GM12873 (cell line): ENCODE measurements at regions not wholly inside any gene's neighbourhood (a gene's known extent, or its start where the extent isn't known, plus 50 kb on each side); places are given as distances from the start of the nearest gene placed in this dataset.

Experiments used
- TF ChIP-seq, protein P1 (sequence below): IDR thresholded peaks from 2 replicates; pipeline ENCODE4 v1.5.1; 2012; ENCODE audit warnings: low read depth, mild to moderate bottlenecking, moderate library complexity, low read length, control low read depth; ENCODE audit not compliant: insufficient read depth; ENCODE audit errors: missing control alignments

DNA sequence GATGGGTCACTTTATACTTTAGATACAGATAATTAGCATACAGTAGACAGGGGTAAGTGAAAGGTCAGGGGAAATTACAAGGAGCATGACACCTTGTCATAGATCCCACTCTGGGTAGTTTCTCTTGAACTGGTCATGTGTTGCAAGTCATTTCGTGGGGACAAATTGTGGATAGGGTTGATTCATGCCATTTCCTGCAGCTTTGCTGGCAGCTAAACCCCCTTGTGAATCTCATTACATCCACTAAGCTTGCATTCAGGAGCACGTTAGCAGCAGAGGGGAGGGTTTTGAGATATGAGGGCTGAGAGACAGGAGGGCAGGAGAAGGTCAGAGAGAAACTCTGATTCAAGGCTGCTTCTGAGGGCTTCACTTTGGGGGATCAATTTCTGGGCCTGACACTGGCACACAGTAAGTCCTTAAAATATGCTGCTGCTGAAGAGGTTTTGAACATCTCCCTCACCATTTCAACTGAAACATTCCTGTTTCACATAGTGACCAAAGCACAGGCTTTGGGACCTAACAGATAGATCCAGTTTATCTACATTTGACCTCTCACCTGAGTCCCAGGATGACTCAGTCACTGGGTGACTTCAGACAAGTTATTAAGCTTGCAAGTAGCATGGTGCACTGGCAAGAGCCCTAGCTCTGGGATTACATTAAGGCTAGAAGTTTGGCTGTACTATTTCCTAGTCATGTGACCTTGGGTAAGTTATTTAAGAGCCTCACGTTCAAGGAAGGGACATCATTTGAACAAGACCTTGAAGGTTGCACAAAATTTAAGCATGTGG, 206.0 kb upstream of the USP24 start:
- TF ChIP-seq, protein P1, sequence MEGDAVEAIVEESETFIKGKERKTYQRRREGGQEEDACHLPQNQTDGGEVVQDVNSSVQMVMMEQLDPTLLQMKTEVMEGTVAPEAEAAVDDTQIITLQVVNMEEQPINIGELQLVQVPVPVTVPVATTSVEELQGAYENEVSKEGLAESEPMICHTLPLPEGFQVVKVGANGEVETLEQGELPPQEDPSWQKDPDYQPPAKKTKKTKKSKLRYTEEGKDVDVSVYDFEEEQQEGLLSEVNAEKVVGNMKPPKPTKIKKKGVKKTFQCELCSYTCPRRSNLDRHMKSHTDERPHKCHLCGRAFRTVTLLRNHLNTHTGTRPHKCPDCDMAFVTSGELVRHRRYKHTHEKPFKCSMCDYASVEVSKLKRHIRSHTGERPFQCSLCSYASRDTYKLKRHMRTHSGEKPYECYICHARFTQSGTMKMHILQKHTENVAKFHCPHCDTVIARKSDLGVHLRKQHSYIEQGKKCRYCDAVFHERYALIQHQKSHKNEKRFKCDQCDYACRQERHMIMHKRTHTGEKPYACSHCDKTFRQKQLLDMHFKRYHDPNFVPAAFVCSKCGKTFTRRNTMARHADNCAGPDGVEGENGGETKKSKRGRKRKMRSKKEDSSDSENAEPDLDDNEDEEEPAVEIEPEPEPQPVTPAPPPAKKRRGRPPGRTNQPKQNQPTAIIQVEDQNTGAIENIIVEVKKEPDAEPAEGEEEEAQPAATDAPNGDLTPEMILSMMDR, result no peak

DNA sequence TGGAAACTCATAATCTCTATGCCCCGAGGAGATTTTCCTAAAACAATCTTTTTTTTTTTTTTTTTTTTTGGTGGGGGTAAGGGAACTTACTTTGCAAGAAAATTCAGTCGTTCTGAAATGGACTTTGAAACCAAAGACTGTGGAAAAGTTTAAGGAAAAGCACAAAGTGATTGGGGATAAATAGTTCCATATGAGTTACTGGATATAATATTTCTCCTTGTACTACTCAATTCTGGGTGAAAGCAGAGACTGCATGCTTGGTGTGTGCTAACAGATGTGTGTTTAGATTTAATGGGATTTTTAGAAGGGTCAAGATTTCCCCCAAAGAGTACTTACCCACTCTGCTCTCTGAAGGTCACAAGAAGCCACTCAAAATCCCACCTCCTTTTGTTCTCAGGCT, 204.9 kb upstream of the USP24 start:
- TF ChIP-seq, protein P1, result no peak

GRCh38 chr1:55418208-55419000, 203.2 kb upstream of the USP24 start:
- TF ChIP-seq, protein P1, result no peak

- TF ChIP-seq, protein P1, result no peak
These were observed 201.1 kb upstream of the USP24 start for GRCh38 chr1:55416164-55416842.

- TF ChIP-seq, protein P1, result no peak
These were observed 198.1 kb upstream of the USP24 start for GRCh38 chr1:55413286-55413685.

DNA sequence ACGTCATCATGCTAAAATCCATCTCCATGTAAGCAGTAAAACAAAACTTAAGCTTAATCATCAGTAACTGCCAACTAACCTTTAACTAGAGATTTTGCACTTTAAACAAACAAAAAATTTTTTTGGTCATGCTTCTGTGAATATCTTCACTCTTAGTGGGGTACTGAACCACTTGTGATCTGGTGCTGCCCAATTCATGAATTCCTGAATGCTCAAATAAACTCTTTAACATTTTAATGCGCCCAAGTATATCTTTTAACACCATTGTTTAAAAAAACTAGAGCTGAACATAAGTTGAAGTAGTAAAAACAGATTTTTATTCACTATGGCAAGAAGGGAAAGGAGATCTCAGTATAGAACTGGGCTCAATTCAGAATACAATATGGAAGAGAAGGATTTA, 196.9 kb upstream of the USP24 start:
- TF ChIP-seq, protein P1, result no peak

DNA sequence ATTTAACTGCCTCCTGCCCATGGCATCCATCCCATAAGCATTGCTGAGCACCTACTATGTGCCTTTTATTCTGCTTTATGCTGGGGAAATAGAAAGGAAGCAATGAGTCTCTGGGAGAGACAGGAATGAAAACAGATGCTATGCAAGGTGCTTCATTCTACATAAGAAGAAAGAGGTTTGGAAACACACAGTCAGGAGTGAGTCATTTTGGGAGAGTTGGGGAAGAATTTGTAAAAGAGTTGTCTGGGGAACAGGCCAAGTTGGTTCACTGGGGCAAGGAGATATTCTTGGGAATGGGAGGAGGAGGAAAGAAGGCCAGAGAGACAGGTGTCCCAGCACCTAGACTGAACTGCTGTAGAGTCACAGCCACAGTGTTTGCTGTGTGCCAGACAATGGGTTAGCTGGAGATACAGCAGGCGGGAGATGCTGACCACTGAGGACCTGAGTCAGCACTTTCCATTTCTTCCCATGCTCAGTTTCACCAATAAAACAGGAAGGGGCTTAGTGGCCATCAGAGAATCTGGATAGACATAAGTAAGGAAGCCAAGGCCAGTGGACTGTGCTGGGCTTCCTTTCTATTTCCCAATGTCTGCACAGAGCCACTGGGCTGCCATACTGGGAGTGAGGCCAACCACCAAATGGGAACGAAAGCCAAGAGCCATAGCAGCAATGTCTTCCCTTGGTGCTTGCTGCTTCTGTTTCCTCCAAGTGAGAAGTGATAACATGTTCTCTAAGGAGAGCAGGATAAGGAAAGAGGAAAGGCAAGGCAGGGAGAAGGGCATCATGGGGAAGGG, 187.7 kb upstream of the USP24 start:
- TF ChIP-seq, protein P1, result no peak
